MCF 10A (cell line): ENCODE measurements at regions not wholly inside any gene's neighbourhood (a gene's known extent, or its start where the extent isn't known, plus 50 kb on each side); places are given as distances from the start of the nearest gene placed in this dataset.

Experiments
- BruUV-seq: library from RNA; stranded (reverse); fragments of 400-500 nt; replicated peaks from 2 replicates; lab custom pipeline; 2021; lab: Mats Ljungman, UMichigan
- CTCF ChIA-PET: fragments of 300-600 bp; sonication (Branson Sonifier 250); formaldehyde crosslinking; extraction: SDS; loops from one replicate; lab custom pipeline; 2021; ENCODE audit warnings: antibody characterized with exemption, inconsistent platforms; lab: Yijun Ruan, JAX
- POLR2A ChIA-PET: fragments of 300-600, 350-650 bp; sonication (Branson Sonifier 250); formaldehyde crosslinking; extraction: SDS; loops from one replicate; lab custom pipeline; 2020; ENCODE audit warnings: antibody characterized with exemption, inconsistent platforms; lab: Yijun Ruan, JAX
- DNase-seq: peaks from one replicate; pipeline ENCODE4 v3.0.0-alpha.2; 2018; ENCODE audit not compliant: unreplicated experiment
- H3K27ac Mint-ChIP-seq: one replicate; pipeline ENCODE4 v1.8.0; 2022; ENCODE audit warnings: mild to moderate bottlenecking, low read depth, mixed read lengths; ENCODE audit not compliant: unreplicated experiment
- H3K27me3 Mint-ChIP-seq: one replicate; pipeline ENCODE4 v1.8.0; 2022; ENCODE audit warnings: mixed read lengths; ENCODE audit not compliant: insufficient read depth, unreplicated experiment
- H3K36me3 Mint-ChIP-seq: one replicate; pipeline ENCODE4 v1.8.0; 2022; ENCODE audit warnings: mild to moderate bottlenecking, moderate library complexity, mixed read lengths; ENCODE audit not compliant: insufficient read depth, unreplicated experiment
- H3K4me1 Mint-ChIP-seq: one replicate; pipeline ENCODE4 v1.8.0; 2022; ENCODE audit warnings: mixed read lengths; ENCODE audit not compliant: insufficient read depth, unreplicated experiment
- H3K4me3 Mint-ChIP-seq: one replicate; pipeline ENCODE4 v1.8.0; 2022; ENCODE audit warnings: mild to moderate bottlenecking, moderate library complexity, mixed read lengths; ENCODE audit not compliant: unreplicated experiment
- H3K9me3 Mint-ChIP-seq: one replicate; pipeline ENCODE4 v1.8.0; 2022; ENCODE audit warnings: mixed read lengths; ENCODE audit not compliant: unreplicated experiment
- intact Hi-C: fragments of 100-400 bp; cut with micrococcal nuclease; formaldehyde crosslinking; loops from 2 replicates; pipeline ENCODE4 v1.14.1; 2022
- TF ChIP-seq, protein P1 (sequence below): fragments of 200-600 bp; IDR thresholded peaks from one replicate; pipeline ENCODE4 v1.8.0; 2022; ENCODE audit warnings: antibody characterized with exemption, mild to moderate bottlenecking; ENCODE audit not compliant: unreplicated experiment

DNA sequence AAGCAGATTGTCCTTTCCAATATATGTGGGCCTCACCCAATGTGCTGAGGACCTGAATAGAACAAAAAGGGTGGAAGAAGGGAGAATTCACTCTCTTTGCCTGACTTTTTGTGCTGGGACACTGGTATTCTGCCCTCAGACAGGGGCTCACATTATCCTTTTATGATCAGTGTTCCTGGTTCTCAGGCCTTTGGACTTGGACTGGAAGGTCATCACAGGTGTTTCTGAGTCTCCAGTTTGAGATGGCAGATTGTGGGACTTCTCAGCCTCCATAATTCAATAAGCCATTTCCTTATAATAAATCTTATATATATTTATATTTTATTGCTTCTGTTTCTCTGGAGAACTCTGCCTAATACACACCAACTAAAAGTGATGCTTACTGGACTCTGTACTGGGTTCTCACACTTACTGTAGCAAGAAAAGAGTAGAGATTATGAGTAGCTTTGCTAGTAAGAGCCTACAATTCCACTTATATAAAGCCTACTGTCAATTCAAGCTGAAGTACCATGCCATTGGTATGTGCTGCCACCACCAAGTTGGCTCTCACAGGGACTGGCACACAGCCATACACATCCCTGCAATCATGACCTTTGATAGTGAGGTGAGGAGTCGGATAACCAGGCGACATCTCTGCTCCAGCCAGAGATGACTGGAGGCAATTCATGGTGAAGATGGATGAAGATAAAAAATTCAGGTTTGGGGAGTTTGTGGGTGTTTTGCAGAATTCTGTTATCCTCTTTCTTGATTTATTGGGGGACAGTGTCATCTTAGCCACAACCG lies 130.7 kb upstream of the NR3C1 start:
- H3K9me3 Mint-ChIP-seq, result no peaks in the 10 kb centered on the region
- H3K4me1 Mint-ChIP-seq, result peaks cover 11% of the 10 kb centered on the region
- H3K36me3 Mint-ChIP-seq, result no peaks in the 10 kb centered on the region
- no peaks in the 10 kb centered on the region for H3K27me3 Mint-ChIP-seq
- TF ChIP-seq, protein P1, sequence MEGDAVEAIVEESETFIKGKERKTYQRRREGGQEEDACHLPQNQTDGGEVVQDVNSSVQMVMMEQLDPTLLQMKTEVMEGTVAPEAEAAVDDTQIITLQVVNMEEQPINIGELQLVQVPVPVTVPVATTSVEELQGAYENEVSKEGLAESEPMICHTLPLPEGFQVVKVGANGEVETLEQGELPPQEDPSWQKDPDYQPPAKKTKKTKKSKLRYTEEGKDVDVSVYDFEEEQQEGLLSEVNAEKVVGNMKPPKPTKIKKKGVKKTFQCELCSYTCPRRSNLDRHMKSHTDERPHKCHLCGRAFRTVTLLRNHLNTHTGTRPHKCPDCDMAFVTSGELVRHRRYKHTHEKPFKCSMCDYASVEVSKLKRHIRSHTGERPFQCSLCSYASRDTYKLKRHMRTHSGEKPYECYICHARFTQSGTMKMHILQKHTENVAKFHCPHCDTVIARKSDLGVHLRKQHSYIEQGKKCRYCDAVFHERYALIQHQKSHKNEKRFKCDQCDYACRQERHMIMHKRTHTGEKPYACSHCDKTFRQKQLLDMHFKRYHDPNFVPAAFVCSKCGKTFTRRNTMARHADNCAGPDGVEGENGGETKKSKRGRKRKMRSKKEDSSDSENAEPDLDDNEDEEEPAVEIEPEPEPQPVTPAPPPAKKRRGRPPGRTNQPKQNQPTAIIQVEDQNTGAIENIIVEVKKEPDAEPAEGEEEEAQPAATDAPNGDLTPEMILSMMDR, result no peak
- ChIA-PET POLR2A (interaction anchor here (0.6 to 3.1 kb wide), 3 partner anchors 9 to 59 kb away, joined by 3 to 17 read pairs (median 4); no protein-coding TSS in a partner anchor), CTCF (interaction anchor here (0.6 kb wide), 1 partner anchor 239 kb away, joined by 3 read pairs; no protein-coding TSS in a partner anchor)
- no peak overlapping the region for H3K4me3 Mint-ChIP-seq
- DNase-seq, result no peak
- no peak overlapping the region for H3K27ac Mint-ChIP-seq
- no TSS peak for BruUV-seq
- intact Hi-C loops, result no loop called here

DNA sequence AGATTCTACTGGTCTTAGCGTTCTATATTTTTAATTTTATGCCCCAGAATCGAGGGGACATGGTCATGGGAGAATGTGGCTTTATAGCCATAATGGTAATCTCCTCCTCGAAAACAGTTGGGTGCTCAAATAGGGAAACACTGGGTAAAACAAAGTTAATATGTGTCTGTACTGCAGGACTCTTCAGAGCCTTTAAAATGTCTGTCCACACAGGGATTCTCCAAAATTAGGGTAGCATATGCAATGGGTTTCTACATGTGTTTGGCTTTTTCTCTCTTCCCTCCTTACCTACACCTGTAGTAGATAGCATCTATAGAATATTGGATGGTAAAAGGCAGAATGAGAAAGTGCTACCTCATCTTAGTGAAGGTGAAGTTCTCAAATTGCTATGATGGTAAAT lies 130.0 kb upstream of the NR3C1 start:
- no peak for DNase-seq
- no TSS peak for BruUV-seq
- H3K27ac Mint-ChIP-seq, result no peak overlapping the region
- H3K4me1 Mint-ChIP-seq, result peaks cover 11% of the 10 kb centered on the region
- H3K36me3 Mint-ChIP-seq, result no peaks in the 10 kb centered on the region
- intact Hi-C loops, result no loop called here
- CTCF ChIA-PET, result interaction anchor here (0.7 to 2.4 kb wide), 2 partner anchors 12 to 208 kb away, joined by 3 to 7 read pairs; no protein-coding TSS in a partner anchor
- TF ChIP-seq, protein P1, result no peak
- no peaks in the 10 kb centered on the region for H3K27me3 Mint-ChIP-seq
- POLR2A ChIA-PET, result no interaction called here
- H3K4me3 Mint-ChIP-seq, result no peak overlapping the region
- no peaks in the 10 kb centered on the region for H3K9me3 Mint-ChIP-seq

DNA sequence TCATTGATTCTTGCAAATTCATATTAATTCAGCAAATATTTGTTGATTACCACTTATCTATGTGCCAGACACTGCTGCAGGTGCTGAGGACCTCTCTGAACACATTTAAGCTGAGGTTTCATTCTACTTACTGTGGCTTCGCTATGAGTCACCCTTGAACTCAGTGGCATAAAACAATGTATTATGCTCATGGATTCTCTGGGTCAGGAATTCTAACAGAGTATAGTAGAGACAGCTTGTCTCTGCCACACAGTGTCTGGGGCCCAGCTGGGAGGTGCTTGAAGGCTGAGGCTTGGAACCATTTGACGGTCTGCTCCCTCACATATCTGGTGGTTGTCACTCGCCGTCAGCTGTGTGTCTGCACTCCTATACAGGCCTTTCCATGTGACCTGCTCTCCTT lies 124.3 kb upstream of the NR3C1 start:
- POLR2A ChIA-PET, result interaction anchor here (0.7 kb wide), 1 partner anchor 19 kb away, joined by 4 read pairs; no protein-coding TSS in a partner anchor
- H3K36me3 Mint-ChIP-seq, result no peaks in the 10 kb centered on the region
- peak; percentile 23 for DNase-seq
- no peaks in the 10 kb centered on the region for H3K27me3 Mint-ChIP-seq
- no peaks in the 10 kb centered on the region for H3K4me1 Mint-ChIP-seq
- no peaks in the 10 kb centered on the region for H3K9me3 Mint-ChIP-seq
- BruUV-seq, result no TSS peak
- no peak overlapping the region for H3K4me3 Mint-ChIP-seq
- no peak overlapping the region for H3K27ac Mint-ChIP-seq
- TF ChIP-seq, protein P1, result no peak
- CTCF ChIA-PET, result no interaction called here
- intact Hi-C loops, result no loop called here

DNA sequence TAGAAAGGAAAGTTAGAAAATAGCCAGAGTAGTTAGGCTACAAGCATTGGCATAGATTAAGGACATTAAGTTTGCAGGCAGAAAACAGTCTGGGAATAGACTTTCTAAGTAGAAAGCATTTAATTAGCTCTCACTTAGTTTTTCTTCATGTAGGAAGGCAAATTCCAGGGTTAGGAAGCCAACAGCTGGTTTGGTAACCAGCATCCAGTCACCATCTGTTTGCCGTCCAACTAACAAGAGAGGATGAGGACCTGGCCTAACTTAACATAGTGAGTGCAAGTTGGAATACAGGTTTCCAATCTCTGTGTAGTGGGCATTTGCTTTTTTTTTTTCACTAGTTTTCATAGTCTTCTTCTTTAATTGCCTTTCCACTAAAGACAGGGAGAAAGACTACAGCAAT lies 121.7 kb upstream of the NR3C1 start:
- Mint-ChIP-seq H3K4me3 (no peak overlapping the region), H3K27me3 (no peaks in the 10 kb centered on the region), H3K9me3 (no peaks in the 10 kb centered on the region), H3K4me1 (no peaks in the 10 kb centered on the region), H3K36me3 (no peaks in the 10 kb centered on the region), H3K27ac (no peak overlapping the region)
- intact Hi-C loops, result no loop called here
- no TSS peak for BruUV-seq
- ChIA-PET POLR2A (interaction anchor here (0.6 to 3.2 kb wide), 3 partner anchors 10 to 74 kb away, joined by 3 to 17 read pairs (median 5); no protein-coding TSS in a partner anchor), CTCF (interaction anchor here (0.6 to 1.2 kb wide), 4 partner anchors 18 to 611 kb away, joined by 3 to 4 read pairs (median 4); no protein-coding TSS in a partner anchor)
- no peak for DNase-seq
- TF ChIP-seq, protein P1, result no peak
